GM23338 (cell line): ENCODE measurements at regions not wholly inside any gene's neighbourhood (a gene's known extent, or its start where the extent isn't known, plus 50 kb on each side); places are given as distances from the start of the nearest gene placed in this dataset.

Source experiments
- CREB1 ChIP-seq: fragments of 250-450 bp; sonication (Bioruptor Pico); IDR thresholded peaks from 2 replicates; pipeline ENCODE4 v1.5.0; 2020; ENCODE audit warnings: low read depth, mild to moderate bottlenecking, moderate library complexity
- CTCF ChIP-seq, 2 experiments: fragments of 200-600 bp in 1 of 2; sonication (generic) in 1 of 2; conservative IDR thresholded peaks; 2 replicates each; pipeline versions ENCODE4 v1.5.1 to v1.6.1; 2016 to 2017; ENCODE audit warnings: antibody characterized with exemption in 2 of 2, low read depth in 2 of 2, mild to moderate bottlenecking in 2 of 2, moderate library complexity in 1 of 2
- EZH2 ChIP-seq: fragments of 200-600 bp; sonication (generic); IDR thresholded peaks from one replicate; pipeline ENCODE4 v1.8.0; 2017; ENCODE audit warnings: antibody characterized with exemption, mild to moderate bottlenecking, low read depth; ENCODE audit not compliant: unreplicated experiment
- EZH2phosphoT487 ChIP-seq: fragments of 200-600 bp; sonication (generic); IDR thresholded peaks from one replicate; pipeline ENCODE4 v1.8.1; 2018; ENCODE audit warnings: antibody characterized with exemption; ENCODE audit not compliant: unreplicated experiment
- JUNB ChIP-seq: IDR thresholded peaks from one replicate; pipeline ENCODE4 v1.6.1; 2016; ENCODE audit warnings: antibody characterized with exemption; ENCODE audit not compliant: unreplicated experiment
- NANOG ChIP-seq: IDR thresholded peaks from 2 replicates; pipeline ENCODE4 v1.6.1; 2016; ENCODE audit warnings: antibody characterized with exemption, borderline replicate concordance
- POLR2AphosphoS5 ChIP-seq: IDR thresholded peaks from 2 replicates; pipeline ENCODE4 v1.6.1; 2016; ENCODE audit warnings: antibody characterized with exemption, low read depth
- STAT1 ChIP-seq: IDR thresholded peaks from one replicate; pipeline ENCODE4 v1.6.1; 2016; ENCODE audit warnings: antibody characterized with exemption; ENCODE audit not compliant: unreplicated experiment
- ZNF331 ChIP-seq: fragments of 250-450 bp; sonication (Bioruptor Pico); IDR thresholded peaks from 2 replicates; pipeline ENCODE4 v1.5.0; 2020; ENCODE audit warnings: low read depth, mild to moderate bottlenecking, moderate library complexity
- TF ChIP-seq, protein P1 (sequence below): IDR thresholded peaks from one replicate; pipeline ENCODE4 v1.6.1; 2018; ENCODE audit warnings: antibody characterized with exemption; ENCODE audit not compliant: unreplicated experiment
- TF ChIP-seq, protein P2 (sequence below): IDR thresholded peaks from 2 replicates; pipeline ENCODE4 v1.6.1; 2016; ENCODE audit warnings: antibody characterized with exemption
- TF ChIP-seq, protein P3 (sequence below): fragments of 250-450 bp; sonication (Bioruptor Pico); IDR thresholded peaks from 2 replicates; pipeline ENCODE4 v1.5.0; 2020; ENCODE audit warnings: mild to moderate bottlenecking, moderate library complexity

GRCh38 chr5:179451828-179452196, 98.5 kb upstream of the RUFY1 start:
- TF ChIP-seq EZH2 (no peak), CTCF (conservative IDR thresholded peaks at IDR 0.05; ENCODE audit: low read depth in 2 of 2) (no peak), JUNB (no peak), CREB1 (no peak), NANOG (no peak), EZH2phosphoT487 (no peak), POLR2AphosphoS5 (no peak), STAT1 (no peak), ZNF331 (CRISPR knock-in tag) (no peak)
- TF ChIP-seq, protein P1, sequence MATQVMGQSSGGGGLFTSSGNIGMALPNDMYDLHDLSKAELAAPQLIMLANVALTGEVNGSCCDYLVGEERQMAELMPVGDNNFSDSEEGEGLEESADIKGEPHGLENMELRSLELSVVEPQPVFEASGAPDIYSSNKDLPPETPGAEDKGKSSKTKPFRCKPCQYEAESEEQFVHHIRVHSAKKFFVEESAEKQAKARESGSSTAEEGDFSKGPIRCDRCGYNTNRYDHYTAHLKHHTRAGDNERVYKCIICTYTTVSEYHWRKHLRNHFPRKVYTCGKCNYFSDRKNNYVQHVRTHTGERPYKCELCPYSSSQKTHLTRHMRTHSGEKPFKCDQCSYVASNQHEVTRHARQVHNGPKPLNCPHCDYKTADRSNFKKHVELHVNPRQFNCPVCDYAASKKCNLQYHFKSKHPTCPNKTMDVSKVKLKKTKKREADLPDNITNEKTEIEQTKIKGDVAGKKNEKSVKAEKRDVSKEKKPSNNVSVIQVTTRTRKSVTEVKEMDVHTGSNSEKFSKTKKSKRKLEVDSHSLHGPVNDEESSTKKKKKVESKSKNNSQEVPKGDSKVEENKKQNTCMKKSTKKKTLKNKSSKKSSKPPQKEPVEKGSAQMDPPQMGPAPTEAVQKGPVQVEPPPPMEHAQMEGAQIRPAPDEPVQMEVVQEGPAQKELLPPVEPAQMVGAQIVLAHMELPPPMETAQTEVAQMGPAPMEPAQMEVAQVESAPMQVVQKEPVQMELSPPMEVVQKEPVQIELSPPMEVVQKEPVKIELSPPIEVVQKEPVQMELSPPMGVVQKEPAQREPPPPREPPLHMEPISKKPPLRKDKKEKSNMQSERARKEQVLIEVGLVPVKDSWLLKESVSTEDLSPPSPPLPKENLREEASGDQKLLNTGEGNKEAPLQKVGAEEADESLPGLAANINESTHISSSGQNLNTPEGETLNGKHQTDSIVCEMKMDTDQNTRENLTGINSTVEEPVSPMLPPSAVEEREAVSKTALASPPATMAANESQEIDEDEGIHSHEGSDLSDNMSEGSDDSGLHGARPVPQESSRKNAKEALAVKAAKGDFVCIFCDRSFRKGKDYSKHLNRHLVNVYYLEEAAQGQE, result no peak
- TF ChIP-seq, protein P2, sequence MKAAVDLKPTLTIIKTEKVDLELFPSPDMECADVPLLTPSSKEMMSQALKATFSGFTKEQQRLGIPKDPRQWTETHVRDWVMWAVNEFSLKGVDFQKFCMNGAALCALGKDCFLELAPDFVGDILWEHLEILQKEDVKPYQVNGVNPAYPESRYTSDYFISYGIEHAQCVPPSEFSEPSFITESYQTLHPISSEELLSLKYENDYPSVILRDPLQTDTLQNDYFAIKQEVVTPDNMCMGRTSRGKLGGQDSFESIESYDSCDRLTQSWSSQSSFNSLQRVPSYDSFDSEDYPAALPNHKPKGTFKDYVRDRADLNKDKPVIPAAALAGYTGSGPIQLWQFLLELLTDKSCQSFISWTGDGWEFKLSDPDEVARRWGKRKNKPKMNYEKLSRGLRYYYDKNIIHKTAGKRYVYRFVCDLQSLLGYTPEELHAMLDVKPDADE, result no peak
- TF ChIP-seq, protein P3, sequence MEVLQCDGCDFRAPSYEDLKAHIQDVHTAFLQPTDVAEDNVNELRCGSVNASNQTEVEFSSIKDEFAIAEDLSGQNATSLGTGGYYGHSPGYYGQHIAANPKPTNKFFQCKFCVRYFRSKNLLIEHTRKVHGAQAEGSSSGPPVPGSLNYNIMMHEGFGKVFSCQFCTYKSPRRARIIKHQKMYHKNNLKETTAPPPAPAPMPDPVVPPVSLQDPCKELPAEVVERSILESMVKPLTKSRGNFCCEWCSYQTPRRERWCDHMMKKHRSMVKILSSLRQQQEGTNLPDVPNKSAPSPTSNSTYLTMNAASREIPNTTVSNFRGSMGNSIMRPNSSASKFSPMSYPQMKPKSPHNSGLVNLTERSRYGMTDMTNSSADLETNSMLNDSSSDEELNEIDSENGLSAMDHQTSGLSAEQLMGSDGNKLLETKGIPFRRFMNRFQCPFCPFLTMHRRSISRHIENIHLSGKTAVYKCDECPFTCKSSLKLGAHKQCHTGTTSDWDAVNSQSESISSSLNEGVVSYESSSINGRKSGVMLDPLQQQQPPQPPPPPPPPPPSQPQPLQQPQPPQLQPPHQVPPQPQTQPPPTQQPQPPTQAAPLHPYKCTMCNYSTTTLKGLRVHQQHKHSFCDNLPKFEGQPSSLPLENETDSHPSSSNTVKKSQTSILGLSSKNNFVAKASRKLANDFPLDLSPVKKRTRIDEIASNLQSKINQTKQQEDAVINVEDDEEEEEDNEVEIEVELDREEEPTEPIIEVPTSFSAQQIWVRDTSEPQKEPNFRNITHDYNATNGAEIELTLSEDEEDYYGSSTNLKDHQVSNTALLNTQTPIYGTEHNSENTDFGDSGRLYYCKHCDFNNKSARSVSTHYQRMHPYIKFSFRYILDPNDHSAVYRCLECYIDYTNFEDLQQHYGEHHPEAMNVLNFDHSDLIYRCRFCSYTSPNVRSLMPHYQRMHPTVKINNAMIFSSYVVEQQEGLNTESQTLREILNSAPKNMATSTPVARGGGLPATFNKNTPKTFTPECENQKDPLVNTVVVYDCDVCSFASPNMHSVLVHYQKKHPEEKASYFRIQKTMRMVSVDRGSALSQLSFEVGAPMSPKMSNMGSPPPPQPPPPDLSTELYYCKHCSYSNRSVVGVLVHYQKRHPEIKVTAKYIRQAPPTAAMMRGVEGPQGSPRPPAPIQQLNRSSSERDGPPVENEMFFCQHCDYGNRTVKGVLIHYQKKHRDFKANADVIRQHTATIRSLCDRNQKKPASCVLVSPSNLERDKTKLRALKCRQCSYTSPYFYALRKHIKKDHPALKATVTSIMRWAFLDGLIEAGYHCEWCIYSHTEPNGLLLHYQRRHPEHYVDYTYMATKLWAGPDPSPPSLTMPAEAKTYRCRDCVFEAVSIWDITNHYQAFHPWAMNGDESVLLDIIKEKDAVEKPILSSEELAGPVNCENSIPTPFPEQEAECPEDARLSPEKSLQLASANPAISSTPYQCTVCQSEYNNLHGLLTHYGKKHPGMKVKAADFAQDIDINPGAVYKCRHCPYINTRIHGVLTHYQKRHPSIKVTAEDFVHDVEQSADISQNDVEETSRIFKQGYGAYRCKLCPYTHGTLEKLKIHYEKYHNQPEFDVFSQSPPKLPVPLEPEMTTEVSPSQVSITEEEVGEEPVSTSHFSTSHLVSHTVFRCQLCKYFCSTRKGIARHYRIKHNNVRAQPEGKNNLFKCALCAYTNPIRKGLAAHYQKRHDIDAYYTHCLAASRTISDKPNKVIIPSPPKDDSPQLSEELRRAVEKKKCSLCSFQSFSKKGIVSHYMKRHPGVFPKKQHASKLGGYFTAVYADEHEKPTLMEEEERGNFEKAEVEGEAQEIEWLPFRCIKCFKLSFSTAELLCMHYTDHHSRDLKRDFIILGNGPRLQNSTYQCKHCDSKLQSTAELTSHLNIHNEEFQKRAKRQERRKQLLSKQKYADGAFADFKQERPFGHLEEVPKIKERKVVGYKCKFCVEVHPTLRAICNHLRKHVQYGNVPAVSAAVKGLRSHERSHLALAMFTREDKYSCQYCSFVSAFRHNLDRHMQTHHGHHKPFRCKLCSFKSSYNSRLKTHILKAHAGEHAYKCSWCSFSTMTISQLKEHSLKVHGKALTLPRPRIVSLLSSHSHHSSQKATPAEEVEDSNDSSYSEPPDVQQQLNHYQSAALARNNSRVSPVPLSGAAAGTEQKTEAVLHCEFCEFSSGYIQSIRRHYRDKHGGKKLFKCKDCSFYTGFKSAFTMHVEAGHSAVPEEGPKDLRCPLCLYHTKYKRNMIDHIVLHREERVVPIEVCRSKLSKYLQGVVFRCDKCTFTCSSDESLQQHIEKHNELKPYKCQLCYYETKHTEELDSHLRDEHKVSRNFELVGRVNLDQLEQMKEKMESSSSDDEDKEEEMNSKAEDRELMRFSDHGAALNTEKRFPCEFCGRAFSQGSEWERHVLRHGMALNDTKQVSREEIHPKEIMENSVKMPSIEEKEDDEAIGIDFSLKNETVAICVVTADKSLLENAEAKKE (CRISPR knock-in tag), result no peak
